Kidney (tissue), 13 donors: ENCODE measurements at regions not wholly inside any gene's neighbourhood (a gene's known extent, or its start where the extent isn't known, plus 50 kb on each side); places are given as distances from the start of the nearest gene placed in this dataset.

Experiments used
- DNase-seq, 5 donors: peaks; one replicate each; pipeline ENCODE4 v3.0.0-alpha.2; 2013 to 2020
- FAIRE-seq: peaks from 2 replicates; lab custom pipeline; 2012; peaks lifted over from hg19 to GRCh38; lab: Jason Lieb, UNC
- H3K27ac ChIP-seq, 2 donors: one replicate each; pipeline ENCODE4 v1.7.0; 2013; ENCODE audit warnings: low read depth in 2 of 2, low read length in 2 of 2, inconsistent platforms in 1 of 2
- H3K27me3 ChIP-seq: one replicate; pipeline ENCODE4 v1.7.1; 2013; ENCODE audit warnings: low read length, inconsistent platforms; ENCODE audit not compliant: control insufficient read depth, insufficient read depth
- H3K36me3 ChIP-seq, 3 donors: one replicate each; pipeline versions ENCODE4 v1.7.0 to v1.7.1; 2013; ENCODE audit warnings: low read length in 3 of 3, control low read depth in 1 of 3, inconsistent platforms in 1 of 3; ENCODE audit not compliant: insufficient read depth in 3 of 3, control insufficient read depth in 2 of 3
- H3K4me1 ChIP-seq, 3 donors: one replicate each; pipeline versions ENCODE4 v1.7.0 to v1.7.1; 2013; ENCODE audit warnings: low read length in 3 of 3, inconsistent platforms in 1 of 3, low read depth in 1 of 3; ENCODE audit not compliant: control insufficient read depth in 2 of 3, insufficient read depth in 2 of 3
- H3K4me3 ChIP-seq, 3 donors: one replicate each; pipeline versions ENCODE4 v1.7.0 to v1.8.1; 2013; ENCODE audit warnings: low read length in 3 of 3, control low read depth in 1 of 3, inconsistent platforms in 1 of 3
- H3K9ac ChIP-seq, 3 donors: one replicate each; pipeline versions ENCODE4 v1.7.0 to v1.7.1; 2013; ENCODE audit warnings: low read length in 3 of 3, control low read depth in 1 of 3, inconsistent platforms in 1 of 3
- H3K9me3 ChIP-seq, 3 donors: one replicate each; pipeline versions ENCODE4 v1.7.0 to v1.7.1; 2013; ENCODE audit warnings: low read length in 3 of 3, control low read depth in 1 of 3, inconsistent platforms in 1 of 3; ENCODE audit not compliant: control insufficient read depth in 2 of 3, insufficient read depth in 1 of 3
- intact Hi-C: fragments of 100-400 bp; cut with DNase I; formaldehyde crosslinking; loops from one replicate; pipeline ENCODE4 v1.11.1; 2022
- TF ChIP-seq, protein P1 (sequence below): IDR thresholded peaks from 3 replicates; pipeline ENCODE4 v1.5.1; 2012; ENCODE audit warnings: mild to moderate bottlenecking, moderate library complexity, borderline replicate concordance; ENCODE audit not compliant: insufficient read depth; ENCODE audit errors: extremely low read depth
- donor health status: control.
- donor health status: control.
- donor health status: control.
- donor health status: control.
- donor health status: control.
- donor health status: DM: yes; HTN: yes; CAD: no.
- donor health status: Normal renal cell carcinoma (clear cell type).

DNA sequence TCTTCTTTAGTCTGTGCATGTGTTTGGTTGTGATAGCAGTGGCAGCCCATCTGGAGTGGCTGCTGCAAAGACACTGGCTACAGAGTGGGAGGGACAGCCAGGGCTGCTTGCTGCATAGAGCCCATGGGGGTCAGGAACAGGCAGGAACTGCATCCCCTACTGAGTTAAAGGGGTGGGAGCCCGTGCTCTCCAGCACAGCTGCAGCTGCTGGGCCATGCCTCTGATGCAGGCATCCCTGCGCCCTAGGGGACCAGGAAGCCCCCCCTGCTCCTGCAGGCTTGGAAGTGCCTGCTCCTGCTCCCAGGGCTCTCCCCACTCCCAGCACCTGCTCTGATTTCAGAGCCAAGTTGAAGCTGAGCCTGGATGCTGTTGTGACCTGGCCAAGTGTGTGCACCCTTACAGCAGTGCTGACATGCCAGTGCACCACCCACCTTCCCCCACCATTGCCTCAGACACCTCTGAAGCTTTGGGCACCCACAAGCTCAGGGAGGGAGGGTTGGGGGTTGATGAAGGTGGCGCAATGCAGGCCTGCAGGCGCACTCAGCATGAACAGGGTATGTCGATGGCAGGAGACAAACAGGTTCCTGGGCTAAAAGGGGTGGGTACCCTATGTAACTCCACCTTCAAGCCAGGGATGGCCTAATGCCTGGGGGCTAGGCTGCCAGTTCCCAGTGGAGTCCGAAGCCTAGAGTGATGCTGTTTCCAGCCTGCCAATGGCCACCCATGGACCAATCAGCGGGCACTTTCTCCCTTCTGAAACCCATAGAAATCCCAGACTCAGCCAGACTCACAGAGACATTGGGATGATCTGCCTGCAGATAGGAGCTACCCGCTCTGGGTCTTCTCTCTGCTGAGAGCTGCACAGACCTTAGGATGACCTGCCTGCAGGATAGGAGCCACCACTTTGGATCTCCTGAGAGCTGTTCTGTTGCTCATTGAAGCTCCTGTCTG lies 919.9 kb upstream of the MIR17HG start:
- no peaks in the 10 kb centered on the region for H3K9me3 ChIP-seq
- DNase-seq = no peak
- no peak overlapping the region for H3K27ac ChIP-seq
- no peaks in the 10 kb centered on the region for H3K36me3 ChIP-seq
- TF ChIP-seq, protein P1, sequence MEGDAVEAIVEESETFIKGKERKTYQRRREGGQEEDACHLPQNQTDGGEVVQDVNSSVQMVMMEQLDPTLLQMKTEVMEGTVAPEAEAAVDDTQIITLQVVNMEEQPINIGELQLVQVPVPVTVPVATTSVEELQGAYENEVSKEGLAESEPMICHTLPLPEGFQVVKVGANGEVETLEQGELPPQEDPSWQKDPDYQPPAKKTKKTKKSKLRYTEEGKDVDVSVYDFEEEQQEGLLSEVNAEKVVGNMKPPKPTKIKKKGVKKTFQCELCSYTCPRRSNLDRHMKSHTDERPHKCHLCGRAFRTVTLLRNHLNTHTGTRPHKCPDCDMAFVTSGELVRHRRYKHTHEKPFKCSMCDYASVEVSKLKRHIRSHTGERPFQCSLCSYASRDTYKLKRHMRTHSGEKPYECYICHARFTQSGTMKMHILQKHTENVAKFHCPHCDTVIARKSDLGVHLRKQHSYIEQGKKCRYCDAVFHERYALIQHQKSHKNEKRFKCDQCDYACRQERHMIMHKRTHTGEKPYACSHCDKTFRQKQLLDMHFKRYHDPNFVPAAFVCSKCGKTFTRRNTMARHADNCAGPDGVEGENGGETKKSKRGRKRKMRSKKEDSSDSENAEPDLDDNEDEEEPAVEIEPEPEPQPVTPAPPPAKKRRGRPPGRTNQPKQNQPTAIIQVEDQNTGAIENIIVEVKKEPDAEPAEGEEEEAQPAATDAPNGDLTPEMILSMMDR = no peak
- FAIRE-seq = no peak
- H3K4me3 ChIP-seq = no peak overlapping the region
- H3K4me1 ChIP-seq = no peaks in the 10 kb centered on the region
- H3K9ac ChIP-seq = no peak overlapping the region
- intact Hi-C loops = no loop called here
- no peaks in the 10 kb centered on the region for H3K27me3 ChIP-seq

DNA sequence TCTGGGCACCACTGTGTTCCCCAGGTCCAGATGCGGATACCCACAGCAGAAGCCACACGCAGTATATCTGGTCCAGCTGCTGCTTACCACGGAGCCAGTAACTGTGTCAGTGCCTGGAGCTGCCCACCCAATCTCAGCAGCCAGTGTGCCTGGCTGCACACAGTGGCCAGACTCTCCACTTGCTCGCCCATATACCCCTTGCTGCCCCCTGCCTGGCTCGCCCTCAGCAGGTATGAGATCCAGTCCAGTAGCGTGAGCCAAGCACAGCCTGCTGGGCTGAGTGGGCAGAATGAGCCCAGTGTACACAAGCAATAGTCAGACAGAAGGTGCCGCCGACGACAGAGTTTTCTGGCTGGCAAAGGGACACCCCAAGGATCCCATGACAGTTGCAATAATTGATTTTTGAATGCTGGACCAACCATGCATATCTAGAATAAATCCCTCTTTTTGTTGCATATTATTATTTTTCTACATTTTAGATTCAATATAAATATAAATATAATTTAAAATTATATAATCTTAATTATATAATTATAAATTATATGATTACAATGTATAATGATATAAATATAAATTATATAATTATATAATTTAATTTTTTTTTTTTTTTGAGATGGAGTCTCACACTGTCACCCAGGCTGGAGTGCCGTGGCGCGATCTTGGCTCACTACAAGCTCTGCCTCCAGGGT lies 918.8 kb upstream of the MIR17HG start:
- Histone ChIP-seq H3K9me3 (no peaks in the 10 kb centered on the region), H3K27me3 (no peaks in the 10 kb centered on the region), H3K4me3 (no peak overlapping the region), H3K4me1 (no peaks in the 10 kb centered on the region), H3K9ac (no peak overlapping the region), H3K36me3 (no peaks in the 10 kb centered on the region), H3K27ac (no peak overlapping the region)
- TF ChIP-seq, protein P1 = no peak
- no peak for DNase-seq
- intact Hi-C loops = no loop called here
- no peak for FAIRE-seq

DNA sequence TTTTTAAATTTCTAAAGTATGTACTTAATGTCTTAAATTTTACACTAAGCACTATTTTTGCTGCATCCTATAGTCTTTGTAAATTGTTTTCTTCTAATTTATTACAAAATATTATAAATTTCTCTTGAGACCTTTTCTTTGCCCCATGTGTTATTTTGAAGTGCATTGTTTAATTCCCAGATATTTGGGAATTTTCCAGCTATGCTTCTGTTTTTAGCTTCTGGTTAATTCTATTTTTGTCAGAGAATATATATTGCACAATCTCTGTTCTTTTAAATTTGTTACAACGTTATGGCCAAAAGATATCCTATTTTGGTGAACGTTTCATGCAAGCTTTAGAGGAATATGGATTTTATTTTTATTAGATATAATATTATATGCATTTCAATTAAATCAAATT lies 917.4 kb upstream of the MIR17HG start:
- H3K4me1 ChIP-seq = no peaks in the 10 kb centered on the region
- no peaks in the 10 kb centered on the region for H3K9me3 ChIP-seq
- DNase-seq = no peak
- TF ChIP-seq, protein P1 = no peak
- no peaks in the 10 kb centered on the region for H3K27me3 ChIP-seq
- no peak for FAIRE-seq
- no peak overlapping the region for H3K27ac ChIP-seq
- no peak overlapping the region for H3K9ac ChIP-seq
- intact Hi-C loops = no loop called here
- H3K36me3 ChIP-seq = no peaks in the 10 kb centered on the region
- H3K4me3 ChIP-seq = no peak overlapping the region
